GDM1 (cell line): ENCODE measurements at regions not wholly inside any gene's neighbourhood (a gene's known extent, or its start where the extent isn't known, plus 50 kb on each side); places are given as distances from the start of the nearest gene placed in this dataset.
"Not testable (repeated sequence)": the region's sequence is repeated elsewhere in the genome, so short reads cannot be mapped to it uniquely, and the experiment has no call there.

Experiments
- DNase-seq: peaks from one replicate; lab custom pipeline; 2025; lab: John Stamatoyannopoulos, UW

- not testable (repeated sequence) for DNase-seq
These were observed 527.9 kb downstream of the UQCRFS1 start for GRCh38 chr19:28685077-28685476.

GRCh38 chr19:28680111-28680510 lies 532.8 kb downstream of the UQCRFS1 start:
- no peak for DNase-seq

GRCh38 chr19:28670836-28671235 lies 542.1 kb downstream of the UQCRFS1 start:
- DNase-seq: no peak

- DNase-seq: no peak
These were observed 543.1 kb downstream of the UQCRFS1 start for GRCh38 chr19:28669804-28670203.

GRCh38 chr19:28667348-28667977 lies 545.5 kb downstream of the UQCRFS1 start:
- no peak for DNase-seq

- DNase-seq: no peak
These were observed 547.2 kb downstream of the UQCRFS1 start for GRCh38 chr19:28665748-28666147.

- DNase-seq: no peak
These were observed 556.3 kb downstream of the UQCRFS1 start for GRCh38 chr19:28656644-28657043.

GRCh38 chr19:28655054-28655453 lies 557.9 kb downstream of the UQCRFS1 start:
- no peak for DNase-seq

- no peak for DNase-seq
These were observed 560.2 kb downstream of the UQCRFS1 start for GRCh38 chr19:28652765-28653164.

- DNase-seq: no peak
These were observed 566.3 kb downstream of the UQCRFS1 start for GRCh38 chr19:28646629-28647028.

GRCh38 chr19:28644169-28644775 lies 568.7 kb downstream of the UQCRFS1 start:
- DNase-seq: no peak

- no peak for DNase-seq
These were observed 569.9 kb downstream of the UQCRFS1 start for GRCh38 chr19:28642787-28643683.

- DNase-seq: no peak
These were observed 571.6 kb downstream of the UQCRFS1 start for GRCh38 chr19:28641395-28641794.

- DNase-seq: no peak
These were observed 572.4 kb downstream of the UQCRFS1 start for GRCh38 chr19:28640506-28640905.

- DNase-seq: no peak
These were observed 574.5 kb downstream of the UQCRFS1 start for GRCh38 chr19:28638445-28638844.

- no peak for DNase-seq
These were observed 576.2 kb downstream of the UQCRFS1 start for GRCh38 chr19:28636706-28637105.

GRCh38 chr19:28636016-28636629 lies 576.8 kb downstream of the UQCRFS1 start:
- DNase-seq: no peak

- no peak for DNase-seq
These were observed 578.1 kb downstream of the UQCRFS1 start for GRCh38 chr19:28634837-28635236.

GRCh38 chr19:28634019-28634328 lies 579.0 kb downstream of the UQCRFS1 start:
- no peak for DNase-seq

GRCh38 chr19:28633319-28634018 lies 579.5 kb downstream of the UQCRFS1 start:
- peak; percentile 13 for DNase-seq

GRCh38 chr19:28632371-28633080 lies 580.4 kb downstream of the UQCRFS1 start:
- DNase-seq: no peak
